GM04503 (cell line): ENCODE measurements at regions not wholly inside any gene's neighbourhood (a gene's known extent, or its start where the extent isn't known, plus 50 kb on each side); places are given as distances from the start of the nearest gene placed in this dataset.

Experiments
- DNase-seq: peaks from one replicate; pipeline ENCODE4 v3.0.0-alpha.2; 2012; ENCODE audit warnings: low read depth

GRCh38 chr2:63784461-63784860 lies 57.2 kb upstream of the UGP2 start:
- DNase-seq: no peak

GRCh38 chr2:63785096-63785495 lies 56.6 kb upstream of the UGP2 start:
- no peak for DNase-seq

- no peak for DNase-seq
Observed at GRCh38 chr2:63786471-63786870, 55.2 kb upstream of the UGP2 start.

GRCh38 chr2:63788071-63788470 lies 53.6 kb upstream of the UGP2 start:
- DNase-seq: no peak

GRCh38 chr2:63789338-63790020 lies 52.2 kb upstream of the UGP2 start:
- no peak for DNase-seq

- DNase-seq: no peak
Observed at GRCh38 chr2:63790491-63790890, 51.2 kb upstream of the UGP2 start.

GRCh38 chr2:63790906-63791305 lies 50.8 kb upstream of the UGP2 start:
- DNase-seq: peak; percentile 55

- DNase-seq: no peak
Observed at GRCh38 chr2:63791387-63791786, 50.3 kb upstream of the UGP2 start.
